SK-N-SH (cell line): ENCODE measurements at regions not wholly inside any gene's neighbourhood (a gene's known extent, or its start where the extent isn't known, plus 50 kb on each side); places are given as distances from the start of the nearest gene placed in this dataset.

Source experiments
- CTCF ChIA-PET: fragments of 300-600, 350-600 bp; formaldehyde crosslinking; extraction: SDS; loops from one replicate; lab custom pipeline; 2021; lab: Yijun Ruan, JAX
- POLR2A ChIA-PET: fragments of 350-600 bp; sonication (Branson Sonifier 250); formaldehyde crosslinking; extraction: SDS; loops from one replicate; lab custom pipeline; 2020; ENCODE audit warnings: antibody characterized with exemption, inconsistent platforms; lab: Yijun Ruan, JAX
- DNase-seq: peaks from one replicate; pipeline ENCODE4 v3.0.0; 2012
- H2AFZ ChIP-seq: fragments of 200-600 bp; sonication (generic); 2 replicates; pipeline ENCODE4 v1.8.1; 2016; ENCODE audit warnings: antibody characterized with exemption, mild to moderate bottlenecking, low read depth
- H3F3A ChIP-seq: fragments of 200-600 bp; sonication (generic); replicated peaks from 2 replicates; pipeline ENCODE3; 2016; ENCODE audit warnings: antibody characterized with exemption, mild to moderate bottlenecking; ENCODE audit not compliant: insufficient read depth
- H3K27ac ChIP-seq, 2 experiments: fragments of 200-500 bp in 1 of 2; fragments of 200-600 bp in 1 of 2; sonication (Bioruptor generic) in 1 of 2; sonication (generic), shearing (Covaris generic) in 1 of 2; 2 replicates each; pipeline versions ENCODE4 v1.5.1 to v1.6.1; 2014 to 2016; ENCODE audit warnings: low read depth in 2 of 2, inconsistent platforms in 1 of 2, low read length in 1 of 2, mild to moderate bottlenecking in 1 of 2, mixed read lengths in 1 of 2
- H3K27me3 ChIP-seq: fragments of 200-600 bp; sonication (generic), shearing (Covaris generic); 2 replicates; pipeline ENCODE4 v1.6.1; 2016; ENCODE audit warnings: mixed run types; ENCODE audit not compliant: insufficient read depth
- H3K36me3 ChIP-seq, 2 experiments: fragments of 200-500 bp in 1 of 2; fragments of 200-600 bp in 1 of 2; sonication (Bioruptor generic) in 1 of 2; sonication (generic) in 1 of 2; replicated peaks in 1 of 2; 2 replicates each; pipeline versions ENCODE3 to v1.5.1; 2014 to 2016; ENCODE audit warnings: low read length in 1 of 2, mild to moderate bottlenecking in 1 of 2; ENCODE audit not compliant: insufficient read depth in 2 of 2, control insufficient read depth in 1 of 2
- H3K4me1 ChIP-seq, 2 experiments: fragments of 200-500 bp in 1 of 2; fragments of 200-600 bp in 1 of 2; sonication (Bioruptor generic) in 1 of 2; sonication (generic), shearing (Covaris generic) in 1 of 2; 2 replicates each; pipeline versions ENCODE4 v1.5.1 to v1.6.1; 2014 to 2016; ENCODE audit warnings: low read depth in 1 of 2, low read length in 1 of 2, mixed run types in 1 of 2; ENCODE audit not compliant: insufficient read depth in 2 of 2, control insufficient read depth in 1 of 2
- H3K4me2 ChIP-seq: fragments of 200-600 bp; sonication (generic), shearing (Covaris generic); 2 replicates; pipeline ENCODE4 v1.6.1; 2017; ENCODE audit warnings: mixed run types
- H3K4me3 ChIP-seq, 2 experiments: fragments of 200-500 bp in 1 of 2; fragments of 200-600 bp in 1 of 2; sonication (Bioruptor generic) in 1 of 2; sonication (generic), shearing (Covaris generic) in 1 of 2; 2 replicates each; pipeline versions ENCODE4 v1.5.1 to v1.8.1; 2014 to 2016; ENCODE audit warnings: low read depth in 2 of 2, inconsistent platforms in 1 of 2, low read length in 1 of 2, mild to moderate bottlenecking in 1 of 2, mixed read lengths in 1 of 2, moderate library complexity in 1 of 2
- H3K79me2 ChIP-seq: fragments of 200-600 bp; sonication (generic); 2 replicates; pipeline ENCODE4 v1.8.1; 2017; ENCODE audit warnings: mild to moderate bottlenecking; ENCODE audit not compliant: insufficient read depth
- H3K9ac ChIP-seq: fragments of 200-600 bp; sonication (generic); 2 replicates; pipeline ENCODE4 v1.6.1; 2017; ENCODE audit warnings: mixed run types
- H3K9me2 ChIP-seq: fragments of 200-600 bp; sonication (generic); 2 replicates; pipeline ENCODE4 v1.6.1; 2017; ENCODE audit warnings: mixed run types
- H3K9me3 ChIP-seq: fragments of 200-600 bp; sonication (generic); 2 replicates; pipeline ENCODE4 v1.6.1; 2017; ENCODE audit warnings: mixed run types, mild to moderate bottlenecking, moderate library complexity
- H4K20me1 ChIP-seq: fragments of 200-600 bp; sonication (generic); 2 replicates; pipeline ENCODE4 v1.6.1; 2017; ENCODE audit warnings: mild to moderate bottlenecking, mixed run types; ENCODE audit not compliant: insufficient read depth
- ELF1 ChIP-seq: IDR thresholded peaks from 2 replicates; pipeline ENCODE4 v1.4.0; 2012
- FOSL2 ChIP-seq: IDR thresholded peaks from 2 replicates; pipeline ENCODE4 v1.4.0; 2012; ENCODE audit warnings: low read depth, mild to moderate bottlenecking, moderate library complexity, borderline replicate concordance
- FOXM1 ChIP-seq: IDR thresholded peaks from 2 replicates; pipeline ENCODE4 v1.4.0; 2012; ENCODE audit warnings: low read depth, mild to moderate bottlenecking
- JUND ChIP-seq: IDR thresholded peaks from 2 replicates; pipeline ENCODE4 v1.4.0; 2012
- MXI1 ChIP-seq: IDR thresholded peaks from 2 replicates; pipeline ENCODE4 v1.6.1; 2012; ENCODE audit warnings: mild to moderate bottlenecking, low read depth, low read length, improper control_type of control experiment
- NRF1 ChIP-seq: IDR thresholded peaks from 2 replicates; pipeline ENCODE4 v1.6.1; 2012; ENCODE audit warnings: low read depth, mild to moderate bottlenecking, low read length
- PBX3 ChIP-seq: IDR thresholded peaks from 2 replicates; pipeline ENCODE4; 2012
- POLR2AphosphoS5 ChIP-seq: IDR thresholded peaks from 2 replicates; pipeline ENCODE4 v1.6.1; 2012; ENCODE audit warnings: low read depth, low read length
- RCOR1 ChIP-seq: fragments of 150-350 bp; IDR thresholded peaks from 2 replicates; pipeline ENCODE4 v1.6.1; 2017; ENCODE audit warnings: antibody characterized with exemption, low read length
- REST ChIP-seq: IDR thresholded peaks from 2 replicates; pipeline ENCODE4 v1.6.1; 2012; ENCODE audit warnings: mild to moderate bottlenecking, low read depth, low read length, moderate library complexity
- RFX5 ChIP-seq: IDR thresholded peaks from 2 replicates; pipeline ENCODE4 v1.6.1; 2012; ENCODE audit warnings: mild to moderate bottlenecking, improper control_type of control experiment, low read length
- SIN3A ChIP-seq: IDR thresholded peaks from 2 replicates; pipeline ENCODE4 v1.6.1; 2012; ENCODE audit warnings: low read depth, mild to moderate bottlenecking, low read length, moderate library complexity, borderline replicate concordance
- TCF12 ChIP-seq: IDR thresholded peaks from 2 replicates; pipeline ENCODE4 v1.4.0; 2012
- TEAD4 ChIP-seq: IDR thresholded peaks from 2 replicates; pipeline ENCODE4 v1.4.0; 2012; ENCODE audit warnings: mild to moderate bottlenecking, borderline replicate concordance; ENCODE audit not compliant: insufficient read depth
- USF1 ChIP-seq: IDR thresholded peaks from 2 replicates; pipeline ENCODE4 v1.4.0; 2012; ENCODE audit warnings: low read depth, borderline replicate concordance
- YY1 ChIP-seq: IDR thresholded peaks from 2 replicates; pipeline ENCODE4 v1.4.0; 2012; ENCODE audit warnings: low read depth, mild to moderate bottlenecking
- WGBS: methylation state at CpG from one replicate; pipeline ENCODE4 v1.1.6; 2017; ENCODE audit warnings: low lambda C conversion rate; 5-methylcytosine and 5-hydroxymethylcytosine counted together
- TF ChIP-seq, protein P1 (sequence below): IDR thresholded peaks from 2 replicates; pipeline ENCODE4 v1.4.0; 2012; ENCODE audit warnings: low read depth, borderline replicate concordance
- TF ChIP-seq, protein P2 (sequence below): fragments of 150-350 bp; IDR thresholded peaks from 2 replicates; pipeline ENCODE4 v1.6.1; 2016; ENCODE audit warnings: mild to moderate bottlenecking, low read depth, low read length

DNA sequence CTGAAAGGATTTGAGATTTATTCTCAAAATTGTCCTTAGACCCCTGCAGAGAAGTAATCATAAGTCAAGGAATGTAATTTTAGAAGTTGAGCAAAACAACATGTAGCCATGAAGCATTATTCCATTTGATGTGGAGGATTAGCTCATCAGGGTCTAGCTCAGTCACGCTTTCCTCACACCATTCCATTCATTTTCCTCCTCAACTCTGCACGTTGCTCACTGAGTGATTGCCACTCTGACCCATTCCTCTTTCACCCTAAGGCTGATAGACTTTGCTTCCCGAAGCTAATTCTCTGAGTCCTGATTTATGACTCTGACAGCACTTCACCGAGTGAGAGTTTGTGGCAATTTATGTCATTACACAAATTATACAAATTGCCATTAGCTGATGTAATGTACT, 820.6 kb upstream of the PIK3C3 start:
- TF ChIP-seq SIN3A (no peak), MXI1 (no peak), TCF12 (no peak), REST (no peak), RCOR1 (no peak), FOXM1 (no peak), FOSL2 (no peak), PBX3 (no peak), POLR2AphosphoS5 (no peak), USF1 (no peak), TEAD4 (no peak), NRF1 (no peak), RFX5 (no peak), YY1 (no peak), JUND (no peak), ELF1 (no peak)
- TF ChIP-seq, protein P1, sequence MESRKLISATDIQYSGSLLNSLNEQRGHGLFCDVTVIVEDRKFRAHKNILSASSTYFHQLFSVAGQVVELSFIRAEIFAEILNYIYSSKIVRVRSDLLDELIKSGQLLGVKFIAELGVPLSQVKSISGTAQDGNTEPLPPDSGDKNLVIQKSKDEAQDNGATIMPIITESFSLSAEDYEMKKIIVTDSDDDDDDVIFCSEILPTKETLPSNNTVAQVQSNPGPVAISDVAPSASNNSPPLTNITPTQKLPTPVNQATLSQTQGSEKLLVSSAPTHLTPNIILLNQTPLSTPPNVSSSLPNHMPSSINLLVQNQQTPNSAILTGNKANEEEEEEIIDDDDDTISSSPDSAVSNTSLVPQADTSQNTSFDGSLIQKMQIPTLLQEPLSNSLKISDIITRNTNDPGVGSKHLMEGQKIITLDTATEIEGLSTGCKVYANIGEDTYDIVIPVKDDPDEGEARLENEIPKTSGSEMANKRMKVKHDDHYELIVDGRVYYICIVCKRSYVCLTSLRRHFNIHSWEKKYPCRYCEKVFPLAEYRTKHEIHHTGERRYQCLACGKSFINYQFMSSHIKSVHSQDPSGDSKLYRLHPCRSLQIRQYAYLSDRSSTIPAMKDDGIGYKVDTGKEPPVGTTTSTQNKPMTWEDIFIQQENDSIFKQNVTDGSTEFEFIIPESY: no peak
- TF ChIP-seq, protein P2, sequence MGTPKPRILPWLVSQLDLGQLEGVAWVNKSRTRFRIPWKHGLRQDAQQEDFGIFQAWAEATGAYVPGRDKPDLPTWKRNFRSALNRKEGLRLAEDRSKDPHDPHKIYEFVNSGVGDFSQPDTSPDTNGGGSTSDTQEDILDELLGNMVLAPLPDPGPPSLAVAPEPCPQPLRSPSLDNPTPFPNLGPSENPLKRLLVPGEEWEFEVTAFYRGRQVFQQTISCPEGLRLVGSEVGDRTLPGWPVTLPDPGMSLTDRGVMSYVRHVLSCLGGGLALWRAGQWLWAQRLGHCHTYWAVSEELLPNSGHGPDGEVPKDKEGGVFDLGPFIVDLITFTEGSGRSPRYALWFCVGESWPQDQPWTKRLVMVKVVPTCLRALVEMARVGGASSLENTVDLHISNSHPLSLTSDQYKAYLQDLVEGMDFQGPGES: no peak
- no peak for DNase-seq
- WGBS: 50% methylated on average over 4 of the region's 4 CpGs

More for the DNA sequence above, 820.6 kb upstream of the PIK3C3 start:
- no peaks in the 10 kb centered on the region for H3K9me2 ChIP-seq
- H3K36me3 ChIP-seq: no peaks in the 10 kb centered on the region
- H3K27me3 ChIP-seq: no peaks in the 10 kb centered on the region
- no peaks in the 10 kb centered on the region for H3K4me1 ChIP-seq
- H3K9ac ChIP-seq: no peak overlapping the region
- H3K79me2 ChIP-seq: no peaks in the 10 kb centered on the region
- no peak overlapping the region for H2AFZ ChIP-seq
- no peaks in the 10 kb centered on the region for H3K9me3 ChIP-seq
- H3K27ac ChIP-seq: no peak overlapping the region
- no peak overlapping the region for H3K4me3 ChIP-seq
- CTCF ChIA-PET: no interaction called here
- H3F3A ChIP-seq: no peaks in the 10 kb centered on the region
- H3K4me2 ChIP-seq: no peak overlapping the region
- POLR2A ChIA-PET: no interaction called here
- H4K20me1 ChIP-seq: no peaks in the 10 kb centered on the region
